ENCODE measurements at regions not wholly inside any gene's neighbourhood (a gene's known extent, or its start where the extent isn't known, plus 50 kb on each side); places are given as distances from the start of the nearest gene placed in this dataset.

DNA sequence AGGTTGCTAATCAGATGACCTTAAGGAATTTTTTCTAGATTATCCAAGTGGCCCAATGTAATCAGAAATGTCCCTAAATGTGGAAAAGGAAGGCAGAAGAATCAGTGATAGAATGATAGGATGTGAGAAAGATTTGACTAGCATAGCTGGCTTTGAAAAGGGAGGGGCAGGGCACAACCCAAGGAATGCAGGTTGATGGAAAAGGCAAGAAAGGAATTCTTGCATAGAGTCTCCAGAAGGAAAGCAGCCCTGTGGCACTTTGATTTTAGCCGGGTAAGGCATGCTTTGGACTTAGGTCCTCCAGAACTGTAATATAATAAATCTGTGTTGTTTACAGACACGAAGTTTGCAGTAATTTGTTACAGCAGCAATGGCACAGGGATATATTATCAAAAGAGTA is 375.7 kb upstream of the B3GALT2 start:
- Histone ChIP-seq H3K4me1 (ENCODE audit: insufficient read depth, low read length) (peaks cover 10% of the 10 kb centered on the region), H3K9me3 (ENCODE audit: control insufficient read depth, insufficient read depth, low read length) (no peaks in the 10 kb centered on the region), H3K9ac (ENCODE audit: low read depth, low read length) (no peak overlapping the region), H3K36me3 (ENCODE audit: insufficient read depth, low read length) (no peaks in the 10 kb centered on the region)

DNA sequence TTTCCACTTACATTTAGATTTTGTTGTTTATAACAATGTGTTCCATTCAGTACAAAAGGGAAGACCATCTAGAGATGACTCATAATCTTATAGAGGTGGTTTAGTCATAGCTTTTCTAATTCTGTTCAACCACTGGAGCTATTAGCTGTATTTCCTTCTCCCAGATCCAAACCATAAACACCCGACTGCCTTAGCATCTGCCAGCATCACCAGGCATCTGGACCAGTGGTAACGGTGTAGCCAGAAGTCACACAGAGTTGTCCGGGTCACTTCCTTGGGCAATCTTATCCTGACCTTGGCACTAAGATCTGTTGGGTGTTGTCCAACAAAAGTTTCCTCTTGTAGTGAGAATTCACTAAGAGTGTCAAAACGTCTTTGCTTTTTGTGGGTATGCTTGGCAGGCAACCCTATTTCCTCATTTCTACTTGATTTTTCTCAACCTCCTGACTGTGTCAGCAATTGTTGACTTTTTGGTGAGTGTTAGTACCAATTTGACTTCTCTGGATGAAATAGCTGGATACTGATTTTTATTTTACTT is 372.1 kb upstream of the B3GALT2 start:
- Histone ChIP-seq H3K9me3 (ENCODE audit: control insufficient read depth, insufficient read depth, low read length) (no peaks in the 10 kb centered on the region), H3K36me3 (ENCODE audit: insufficient read depth, low read length) (no peaks in the 10 kb centered on the region), H3K9ac (ENCODE audit: low read depth, low read length) (no peak overlapping the region), H3K4me1 (ENCODE audit: insufficient read depth, low read length) (peaks cover 10% of the 10 kb centered on the region)

- no peaks in the 10 kb centered on the region for H3K36me3 ChIP-seq (ENCODE audit: insufficient read depth, low read length)
- no peak overlapping the region for H3K9ac ChIP-seq (ENCODE audit: low read depth, low read length)
- no peaks in the 10 kb centered on the region; the same call in 1 of the 2 replicates for H3K4me1 ChIP-seq (ENCODE audit: insufficient read depth, low read length)
- no peaks in the 10 kb centered on the region for H3K9me3 ChIP-seq (ENCODE audit: control insufficient read depth, insufficient read depth, low read length)
Measured at GRCh38 chr1:193555662-193556441, 369.4 kb upstream of the B3GALT2 start.

- Histone ChIP-seq H3K36me3 (ENCODE audit: insufficient read depth, low read length) (no peaks in the 10 kb centered on the region), H3K9ac (ENCODE audit: low read depth, low read length) (no peak overlapping the region), H3K9me3 (ENCODE audit: control insufficient read depth, insufficient read depth, low read length) (no peaks in the 10 kb centered on the region), H3K4me1 (ENCODE audit: insufficient read depth, low read length) (no peaks in the 10 kb centered on the region)
Measured at GRCh38 chr1:193553564-193553963, 367.2 kb upstream of the B3GALT2 start.

DNA sequence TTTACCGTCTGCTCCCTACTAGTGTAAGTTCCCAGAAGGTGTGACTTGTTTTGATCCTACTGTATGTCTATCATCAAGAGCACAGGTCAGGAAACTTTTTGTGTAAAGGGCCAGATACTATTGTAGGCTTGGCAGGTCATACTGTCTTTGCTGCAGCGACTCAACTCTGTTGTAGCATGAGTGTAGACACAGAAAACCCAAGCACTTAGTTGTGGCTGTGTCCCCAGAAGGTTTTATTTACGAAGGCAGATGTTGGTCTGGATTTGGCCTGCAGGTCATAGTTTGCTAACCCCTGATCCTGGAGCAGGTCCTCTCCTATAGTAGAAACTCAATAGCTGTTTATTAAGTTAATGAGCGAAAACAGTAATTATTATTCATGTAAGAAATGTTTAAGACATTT is 365.9 kb upstream of the B3GALT2 start:
- Histone ChIP-seq H3K36me3 (ENCODE audit: insufficient read depth, low read length) (no peaks in the 10 kb centered on the region), H3K9me3 (ENCODE audit: control insufficient read depth, insufficient read depth, low read length) (no peaks in the 10 kb centered on the region), H3K9ac (ENCODE audit: low read depth, low read length) (no peak overlapping the region), H3K4me1 (ENCODE audit: insufficient read depth, low read length) (no peaks in the 10 kb centered on the region)

GRCh38 chr1:193549081-193549480 is 362.7 kb upstream of the B3GALT2 start:
- no peaks in the 10 kb centered on the region for H3K4me1 ChIP-seq (ENCODE audit: insufficient read depth, low read length)
- no peak overlapping the region for H3K9ac ChIP-seq (ENCODE audit: low read depth, low read length)

GRCh38 chr1:193545171-193545570 is 358.8 kb upstream of the B3GALT2 start:
- Histone ChIP-seq H3K36me3 (ENCODE audit: insufficient read depth, low read length) (no peaks in the 10 kb centered on the region), H3K9me3 (ENCODE audit: control insufficient read depth, insufficient read depth, low read length) (no peaks in the 10 kb centered on the region), H3K9ac (ENCODE audit: low read depth, low read length) (no peak overlapping the region), H3K4me1 (ENCODE audit: insufficient read depth, low read length) (0 out of 2 replicates have a peak, but pooled peaks cover 6% of the 10 kb centered on the region)

More at GRCh38 chr1:193549081-193549480, 362.7 kb upstream of the B3GALT2 start:
- H3K9me3 ChIP-seq (ENCODE audit: control insufficient read depth, insufficient read depth, low read length), result no peaks in the 10 kb centered on the region
- no peaks in the 10 kb centered on the region for H3K36me3 ChIP-seq (ENCODE audit: insufficient read depth, low read length)

DNA sequence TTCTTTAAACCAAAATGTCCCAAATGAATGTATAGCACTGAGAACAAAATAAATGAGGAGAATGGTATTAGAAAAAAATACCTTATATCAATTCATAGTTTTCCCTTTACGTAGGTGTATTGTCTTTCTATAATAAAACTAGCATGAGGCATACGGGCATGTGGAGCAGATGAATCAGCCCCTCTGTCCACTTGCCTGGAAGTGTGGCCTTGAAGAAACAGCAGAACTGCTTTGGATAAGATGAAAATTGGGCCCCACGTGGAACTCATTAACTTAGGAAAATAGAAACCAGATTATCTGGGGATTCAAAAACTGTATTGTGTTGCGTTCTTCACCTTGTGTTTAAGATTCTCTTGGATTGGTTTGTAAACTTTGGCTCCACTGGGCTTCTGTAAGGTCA is 356.8 kb upstream of the B3GALT2 start:
- H3K36me3 ChIP-seq (ENCODE audit: insufficient read depth, low read length), result no peaks in the 10 kb centered on the region
- no peak overlapping the region for H3K9ac ChIP-seq (ENCODE audit: low read depth, low read length)
- peaks cover 8% of the 10 kb centered on the region; the same call in 1 of the 2 replicates for H3K4me1 ChIP-seq (ENCODE audit: insufficient read depth, low read length)
- no peaks in the 10 kb centered on the region; the same call in 1 of the 2 replicates for H3K9me3 ChIP-seq (ENCODE audit: control insufficient read depth, insufficient read depth, low read length)

GRCh38 chr1:193542690-193543089 is 356.3 kb upstream of the B3GALT2 start:
- no peaks in the 10 kb centered on the region for H3K36me3 ChIP-seq (ENCODE audit: insufficient read depth, low read length)
- no peaks in the 10 kb centered on the region; the same call in 1 of the 2 replicates for H3K9me3 ChIP-seq (ENCODE audit: control insufficient read depth, insufficient read depth, low read length)
- H3K9ac ChIP-seq (ENCODE audit: low read depth, low read length), result no peak overlapping the region
- peaks cover 13% of the 10 kb centered on the region; the same call in 1 of the 2 replicates for H3K4me1 ChIP-seq (ENCODE audit: insufficient read depth, low read length)

DNA sequence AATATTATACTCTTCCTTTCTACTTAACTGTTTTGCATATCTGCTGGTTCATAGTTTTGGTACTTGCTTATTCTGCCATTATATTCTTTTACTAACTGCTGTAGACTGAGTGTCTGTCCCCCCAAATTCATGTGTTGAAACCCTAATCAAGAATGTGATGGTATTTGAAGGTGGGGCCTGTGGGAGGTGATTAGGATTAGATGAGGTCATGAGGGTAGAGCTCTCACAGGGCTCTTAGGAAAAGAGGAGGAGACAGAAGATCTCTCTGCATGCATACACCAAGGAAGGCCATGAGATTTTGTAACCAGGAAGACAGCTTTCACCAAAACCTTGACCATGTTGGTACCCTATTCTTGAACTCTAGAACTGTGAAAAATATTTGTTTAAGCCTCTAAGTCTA is 354.1 kb upstream of the B3GALT2 start:
- Histone ChIP-seq H3K36me3 (ENCODE audit: insufficient read depth, low read length) (no peaks in the 10 kb centered on the region), H3K9me3 (ENCODE audit: control insufficient read depth, insufficient read depth, low read length) (no peaks in the 10 kb centered on the region; the same call in 1 of the 2 replicates), H3K9ac (ENCODE audit: low read depth, low read length) (no peak overlapping the region), H3K4me1 (ENCODE audit: insufficient read depth, low read length) (peaks cover 18% of the 10 kb centered on the region; the same call in 1 of the 2 replicates)

DNA sequence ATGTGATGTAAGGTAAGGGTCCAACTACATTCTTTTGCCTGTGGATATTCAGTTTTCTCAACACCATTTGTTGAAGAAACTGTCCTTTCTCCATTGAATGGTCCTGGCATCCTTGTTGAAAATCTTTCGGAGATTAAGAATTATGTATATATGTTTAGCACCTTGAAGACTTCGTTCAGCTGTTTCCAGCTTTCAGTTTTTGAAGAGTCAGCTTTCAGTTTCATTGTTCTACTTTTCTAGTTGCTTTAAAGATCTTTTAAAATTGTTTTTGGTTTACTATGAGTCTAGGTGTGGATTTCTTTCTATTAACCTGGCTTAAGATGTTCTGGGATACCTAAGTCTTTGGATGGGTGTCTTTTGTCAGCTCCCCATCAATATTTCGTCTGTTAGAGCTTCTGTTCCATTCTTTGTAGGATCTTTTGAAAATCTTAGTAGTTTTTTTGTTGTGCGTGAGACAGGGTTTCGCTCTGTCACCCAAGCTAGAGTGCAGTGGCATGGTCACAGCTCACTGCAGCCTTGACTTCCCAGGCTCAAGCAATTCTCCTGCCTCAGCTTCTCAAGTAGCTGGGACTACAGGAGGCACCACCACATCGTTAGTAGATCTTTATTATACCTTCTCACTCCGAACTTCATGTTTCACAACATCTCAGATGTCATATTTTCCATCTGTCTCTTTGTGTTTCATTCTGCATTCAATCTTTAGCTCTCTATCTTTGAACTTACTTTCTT is 353.5 kb upstream of the B3GALT2 start:
- Histone ChIP-seq H3K9ac (ENCODE audit: low read depth, low read length) (no peak overlapping the region), H3K36me3 (ENCODE audit: insufficient read depth, low read length) (no peaks in the 10 kb centered on the region), H3K9me3 (ENCODE audit: control insufficient read depth, insufficient read depth, low read length) (no peaks in the 10 kb centered on the region; the same call in 1 of the 2 replicates), H3K4me1 (ENCODE audit: insufficient read depth, low read length) (peaks cover 18% of the 10 kb centered on the region; the same call in 1 of the 2 replicates)

DNA sequence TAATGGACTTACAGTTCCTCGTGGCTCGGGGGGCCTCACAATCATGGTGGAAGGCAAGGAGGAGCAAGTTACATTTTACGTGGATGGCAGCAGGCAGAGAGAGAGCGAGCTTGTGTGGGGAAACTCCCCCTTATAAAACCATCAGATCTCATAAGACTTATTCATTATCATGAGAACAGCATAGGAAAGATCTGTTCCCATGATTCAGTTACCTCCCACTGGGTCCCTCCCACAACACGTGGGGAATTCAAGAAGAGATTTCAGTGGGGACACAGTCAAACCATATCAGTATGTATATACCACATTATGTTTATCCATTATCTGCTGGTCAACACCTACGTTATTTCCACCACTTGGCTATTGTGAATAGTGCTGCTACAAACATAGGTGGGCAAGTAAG is 352.3 kb upstream of the B3GALT2 start:
- Histone ChIP-seq H3K9me3 (ENCODE audit: control insufficient read depth, insufficient read depth, low read length) (no peaks in the 10 kb centered on the region; the same call in 1 of the 2 replicates), H3K36me3 (ENCODE audit: insufficient read depth, low read length) (no peaks in the 10 kb centered on the region), H3K4me1 (ENCODE audit: insufficient read depth, low read length) (peaks cover 18% of the 10 kb centered on the region; the same call in 1 of the 2 replicates), H3K9ac (ENCODE audit: low read depth, low read length) (no peak overlapping the region)

DNA sequence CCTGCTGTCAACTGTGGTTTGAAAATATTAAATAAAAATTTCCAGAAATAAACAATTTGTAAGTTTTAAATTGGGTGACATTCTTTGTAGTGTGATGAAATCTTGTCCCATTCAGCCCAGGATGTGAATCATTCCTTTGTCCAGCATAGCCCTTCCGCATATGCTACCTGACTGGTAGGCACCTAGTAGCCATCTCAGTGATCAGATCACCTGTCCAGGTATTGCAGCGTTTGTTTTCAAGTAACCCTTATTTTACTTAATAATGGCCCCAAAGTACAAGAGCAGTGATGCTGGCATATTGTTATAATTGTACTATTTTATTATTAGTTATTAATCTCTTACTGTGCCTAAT is 351.6 kb upstream of the B3GALT2 start:
- peaks cover 18% of the 10 kb centered on the region; the same call in 1 of the 2 replicates for H3K4me1 ChIP-seq (ENCODE audit: insufficient read depth, low read length)
- no peak overlapping the region for H3K9ac ChIP-seq (ENCODE audit: low read depth, low read length)
- no peaks in the 10 kb centered on the region; the same call in 1 of the 2 replicates for H3K9me3 ChIP-seq (ENCODE audit: control insufficient read depth, insufficient read depth, low read length)
- H3K36me3 ChIP-seq (ENCODE audit: insufficient read depth, low read length), result no peaks in the 10 kb centered on the region

DNA sequence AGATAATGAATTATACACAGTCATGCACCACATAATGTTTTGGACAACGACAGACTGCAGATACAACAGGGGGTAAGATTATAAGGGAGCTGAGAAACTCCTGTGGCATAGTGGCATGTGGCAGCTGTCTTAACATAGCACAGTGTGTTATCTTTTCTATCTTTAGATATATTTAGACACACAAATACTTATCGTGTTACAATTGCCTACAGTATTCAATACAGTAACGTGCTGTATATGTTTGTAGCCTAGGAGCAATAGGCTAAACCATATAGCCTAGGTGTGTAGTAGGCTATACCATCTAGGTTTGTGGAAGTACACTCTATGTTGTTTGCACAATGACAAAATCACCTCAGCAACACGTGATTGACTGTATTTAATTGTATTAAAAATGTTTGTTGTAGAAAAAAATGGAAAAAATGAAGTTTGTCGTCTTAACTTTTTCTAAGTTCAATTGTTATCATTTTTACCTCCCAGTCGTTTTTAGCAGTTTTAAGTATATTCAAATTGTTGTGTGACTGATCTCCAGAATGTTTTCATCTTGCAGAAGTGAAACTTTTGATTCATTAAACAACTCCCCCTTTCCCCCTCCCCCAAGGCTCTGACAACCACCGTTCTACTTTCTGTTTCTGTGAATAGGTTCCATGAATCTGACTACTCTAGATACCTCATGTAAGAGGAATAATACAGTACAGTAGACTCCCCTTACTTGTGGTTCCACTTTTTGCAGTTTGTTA is 351.0 kb upstream of the B3GALT2 start:
- Histone ChIP-seq H3K9me3 (ENCODE audit: control insufficient read depth, insufficient read depth, low read length) (no peaks in the 10 kb centered on the region; the same call in 1 of the 2 replicates), H3K9ac (ENCODE audit: low read depth, low read length) (no peak overlapping the region), H3K36me3 (ENCODE audit: insufficient read depth, low read length) (no peaks in the 10 kb centered on the region), H3K4me1 (ENCODE audit: insufficient read depth, low read length) (peaks cover 12% of the 10 kb centered on the region; the same call in 1 of the 2 replicates)
